COLO668 (cell line): ENCODE measurements at regions not wholly inside any gene's neighbourhood (a gene's known extent, or its start where the extent isn't known, plus 50 kb on each side); places are given as distances from the start of the nearest gene placed in this dataset.
"Not testable (repeated sequence)": the region's sequence is repeated elsewhere in the genome, so short reads cannot be mapped to it uniquely, and the experiment has no call there.

ENCODE experiments used
- DNase-seq: peaks from one replicate; lab custom pipeline; 2025; ENCODE audit not compliant: unreplicated experiment; lab: John Stamatoyannopoulos, UW

DNA sequence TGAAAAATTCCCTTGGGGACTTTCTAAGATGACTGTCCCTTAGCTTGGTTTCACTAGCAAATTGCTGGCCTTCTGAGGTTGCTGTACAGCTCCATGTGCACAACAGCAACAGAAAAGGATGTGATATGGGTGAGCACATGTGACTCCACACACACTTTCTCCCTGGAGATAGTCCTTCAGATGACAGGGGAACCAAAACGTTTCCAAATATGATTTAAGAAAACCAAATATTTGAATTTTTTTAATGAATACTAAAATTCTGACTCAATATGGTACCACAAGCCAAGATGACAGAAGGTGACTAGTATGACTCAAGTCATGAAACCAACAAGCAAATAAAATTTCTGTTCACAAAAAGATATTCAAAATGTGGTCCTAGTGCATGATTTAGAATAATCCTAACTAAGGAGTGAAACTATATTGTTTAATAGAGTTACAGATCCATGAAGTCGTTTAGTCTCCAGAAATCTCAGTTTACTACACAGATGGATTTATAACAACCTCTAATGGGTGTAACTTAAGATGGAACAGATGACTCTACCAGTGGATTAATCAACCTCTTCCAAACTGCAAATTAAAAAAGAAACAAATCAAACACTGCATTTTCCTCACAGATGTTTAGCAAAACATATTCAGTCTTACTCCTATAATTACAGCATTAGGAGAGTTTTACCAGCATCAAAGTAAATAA, 144.8 kb upstream of the PIK3R1 start:
- DNase-seq: no peak

DNA sequence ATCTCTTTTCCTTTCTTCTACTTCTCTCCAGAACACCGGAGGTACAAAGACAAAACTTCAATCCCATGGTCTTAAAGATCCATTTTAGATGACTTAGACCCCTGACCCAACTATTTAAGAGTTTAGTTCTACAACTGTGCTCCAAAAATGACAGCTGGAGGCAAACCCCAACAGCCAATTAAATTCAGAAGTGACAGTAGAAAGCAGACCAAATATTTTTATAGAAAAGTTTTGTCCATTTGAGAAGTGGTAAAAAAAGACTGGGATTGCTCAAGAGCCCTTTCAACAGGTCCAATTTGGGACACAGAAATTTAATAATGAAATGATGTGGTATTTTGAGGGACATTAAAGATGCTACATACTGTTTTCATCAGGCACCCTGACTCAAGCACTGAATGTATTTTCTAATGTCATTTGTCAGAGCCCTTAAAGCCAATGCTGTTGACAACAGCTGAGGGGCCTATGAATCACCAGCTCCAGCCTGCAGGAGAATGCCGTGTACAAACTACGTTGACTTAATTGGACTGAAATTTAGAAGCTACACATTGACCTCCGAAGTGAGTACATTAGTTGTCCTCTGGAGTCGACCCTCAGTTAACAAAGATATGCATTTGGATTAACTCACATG, 147.5 kb upstream of the PIK3R1 start:
- DNase-seq: no peak

DNA sequence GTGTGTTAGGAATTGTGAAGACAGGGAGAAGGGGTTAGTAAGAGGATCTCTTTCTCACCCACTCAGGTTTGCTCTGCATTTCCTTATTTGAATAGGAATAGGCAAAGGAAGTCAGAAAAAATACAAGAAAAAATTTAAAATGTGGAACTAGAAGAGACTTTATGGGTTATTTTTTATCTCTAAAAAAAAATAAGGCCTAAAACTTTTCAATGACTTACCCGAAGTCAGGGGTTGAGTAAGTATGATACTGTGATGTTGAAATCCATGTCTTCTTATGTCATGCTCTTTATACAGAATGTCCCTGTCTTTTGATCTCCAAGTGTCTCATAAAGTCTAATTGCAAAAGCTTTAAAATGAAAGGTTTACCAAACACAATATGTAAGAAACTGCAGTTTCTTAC, 148.3 kb upstream of the PIK3R1 start:
- no peak for DNase-seq

DNA sequence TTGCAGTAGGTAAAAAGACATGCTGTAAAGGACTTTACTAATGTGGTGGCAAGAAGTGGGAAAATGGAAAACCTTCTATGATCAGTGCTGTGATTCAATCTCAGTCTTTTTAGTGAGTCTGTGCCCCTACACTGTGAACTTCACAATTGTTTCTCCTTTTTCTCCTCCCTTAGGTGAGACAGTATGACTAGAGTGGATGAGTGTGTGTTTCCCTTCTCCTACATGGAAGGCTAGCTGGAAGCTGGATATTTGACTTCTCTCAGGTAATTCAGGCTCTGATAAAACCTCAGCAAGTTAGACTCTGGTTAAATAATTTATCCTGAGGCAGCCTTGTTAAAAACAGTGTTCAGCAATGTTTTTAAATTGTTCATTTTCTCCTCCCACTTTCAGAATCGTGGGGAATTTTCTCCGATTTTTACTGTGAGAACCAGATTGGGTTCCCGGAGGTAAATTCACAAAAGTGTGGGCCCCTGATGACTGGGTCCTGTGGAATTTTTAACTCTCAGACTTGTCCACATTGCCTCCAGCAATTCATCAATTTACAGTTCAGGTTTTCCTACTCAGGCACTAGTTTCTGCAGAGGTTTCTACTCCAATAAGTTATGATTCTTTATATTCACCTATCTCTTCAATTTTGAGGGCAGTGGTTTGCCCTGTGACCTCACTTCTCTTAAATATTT, 149.1 kb upstream of the PIK3R1 start:
- no peak for DNase-seq

DNA sequence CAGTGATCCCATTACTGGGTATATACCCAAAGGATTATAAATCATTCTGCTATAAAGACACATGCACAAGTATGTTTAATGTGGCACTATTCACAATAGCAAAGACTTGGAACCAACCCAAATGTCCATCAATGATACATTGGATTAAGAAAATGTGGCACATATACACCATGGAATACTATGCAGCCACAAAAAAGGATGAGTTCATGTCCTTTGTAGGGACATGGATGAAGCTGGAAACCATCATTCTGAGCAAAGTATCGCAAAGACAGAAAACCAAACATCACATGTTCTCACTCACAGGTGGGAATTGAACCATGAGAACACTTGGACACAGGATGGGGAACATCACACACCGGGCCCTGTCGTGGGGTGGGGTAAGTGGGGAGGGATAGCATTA, 150.2 kb upstream of the PIK3R1 start:
- not testable (repeated sequence) for DNase-seq

DNA sequence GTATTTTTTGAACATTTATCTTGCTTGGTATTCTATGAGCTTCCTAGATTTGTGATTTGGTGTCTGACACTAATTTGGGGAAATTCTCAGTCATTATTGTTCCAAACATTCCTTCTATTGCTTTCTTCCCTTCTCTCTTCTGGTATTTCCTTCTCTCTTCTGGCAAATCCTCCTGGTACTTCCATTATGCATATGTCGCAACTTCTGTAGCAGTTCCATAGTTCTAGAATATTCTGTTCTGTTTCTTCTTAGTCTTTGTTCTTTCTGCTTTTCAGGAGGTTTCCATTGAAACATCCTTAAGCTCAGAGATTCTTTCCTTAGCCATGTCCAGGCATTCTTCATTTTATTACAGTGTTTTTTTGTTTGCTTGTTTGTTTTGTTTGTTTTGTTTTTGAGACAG, 155.2 kb upstream of the PIK3R1 start:
- DNase-seq: no peak

DNA sequence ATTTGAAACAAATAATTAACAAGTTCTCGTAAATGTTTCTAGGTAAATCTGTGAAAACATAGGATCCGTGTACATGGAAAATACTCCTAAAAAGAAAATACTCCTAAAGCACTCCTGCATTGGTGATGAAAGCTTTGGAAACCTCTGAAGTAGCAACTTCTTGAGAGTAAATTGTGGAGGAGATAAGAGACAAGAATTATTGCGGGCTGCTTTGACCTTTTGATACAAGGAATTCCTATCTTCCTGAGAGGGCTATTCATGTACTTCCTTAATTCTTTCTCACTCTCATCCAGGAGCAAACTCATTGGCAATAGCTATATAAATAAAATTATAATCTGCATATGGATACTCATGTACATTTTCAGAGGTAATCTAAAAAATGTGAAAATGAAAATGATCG, 158.4 kb upstream of the PIK3R1 start:
- DNase-seq: no peak

DNA sequence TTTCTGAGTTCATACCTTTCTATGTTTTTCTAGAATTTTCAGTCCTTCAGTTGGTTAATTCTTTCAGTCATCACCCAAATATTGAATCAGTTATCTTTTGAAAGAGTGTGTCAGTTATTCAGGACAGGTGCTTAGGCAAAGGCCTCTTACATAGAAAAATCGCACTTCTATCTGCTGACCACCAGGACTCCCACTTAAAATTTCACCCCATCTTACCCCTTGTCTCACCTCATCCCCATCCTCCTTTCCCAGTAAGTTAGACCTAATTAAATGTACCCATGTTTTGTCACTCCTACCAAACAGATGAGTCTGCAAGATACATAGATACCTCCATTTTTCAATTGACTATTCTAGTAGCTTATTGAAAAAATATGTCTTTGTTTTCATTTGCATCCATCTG, 159.9 kb upstream of the PIK3R1 start:
- no peak for DNase-seq

DNA sequence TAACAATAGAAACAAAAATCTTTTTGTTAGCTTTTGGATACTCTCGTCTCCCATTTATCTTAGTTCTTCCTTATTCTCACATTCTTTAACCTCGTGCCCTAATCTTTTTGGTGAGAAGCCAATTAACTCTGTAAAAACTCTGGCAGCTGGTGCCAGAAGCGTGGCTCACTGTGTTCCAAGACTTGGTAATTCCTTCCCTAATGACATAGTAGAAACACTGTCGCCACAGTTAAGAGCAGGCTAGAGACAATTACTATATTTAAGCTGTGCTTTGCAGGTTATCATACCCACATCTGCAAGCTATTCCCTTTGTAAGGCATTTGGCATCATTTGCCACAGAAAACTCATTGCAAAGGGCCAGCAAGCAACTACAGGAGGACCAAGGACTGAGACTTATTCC, 160.9 kb upstream of the PIK3R1 start:
- no peak for DNase-seq

DNA sequence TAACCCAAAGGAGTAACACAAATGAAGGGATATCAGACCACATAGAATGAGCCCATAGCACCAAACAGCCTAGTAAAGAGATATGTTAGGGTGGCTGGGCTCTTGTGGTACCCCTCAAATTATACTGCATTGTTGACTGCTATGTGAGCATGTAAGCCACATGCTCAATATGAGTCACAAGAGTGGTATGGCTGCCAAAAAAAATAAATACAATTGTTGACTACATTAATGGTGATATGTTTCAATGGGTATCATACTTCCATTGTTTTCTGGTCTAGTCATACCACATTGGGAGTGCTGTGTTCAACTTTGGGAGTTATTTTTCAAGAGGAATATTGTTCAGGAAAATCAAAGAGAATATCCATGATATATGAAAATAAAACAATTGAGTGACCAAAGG, 162.4 kb upstream of the PIK3R1 start:
- no peak for DNase-seq

DNA sequence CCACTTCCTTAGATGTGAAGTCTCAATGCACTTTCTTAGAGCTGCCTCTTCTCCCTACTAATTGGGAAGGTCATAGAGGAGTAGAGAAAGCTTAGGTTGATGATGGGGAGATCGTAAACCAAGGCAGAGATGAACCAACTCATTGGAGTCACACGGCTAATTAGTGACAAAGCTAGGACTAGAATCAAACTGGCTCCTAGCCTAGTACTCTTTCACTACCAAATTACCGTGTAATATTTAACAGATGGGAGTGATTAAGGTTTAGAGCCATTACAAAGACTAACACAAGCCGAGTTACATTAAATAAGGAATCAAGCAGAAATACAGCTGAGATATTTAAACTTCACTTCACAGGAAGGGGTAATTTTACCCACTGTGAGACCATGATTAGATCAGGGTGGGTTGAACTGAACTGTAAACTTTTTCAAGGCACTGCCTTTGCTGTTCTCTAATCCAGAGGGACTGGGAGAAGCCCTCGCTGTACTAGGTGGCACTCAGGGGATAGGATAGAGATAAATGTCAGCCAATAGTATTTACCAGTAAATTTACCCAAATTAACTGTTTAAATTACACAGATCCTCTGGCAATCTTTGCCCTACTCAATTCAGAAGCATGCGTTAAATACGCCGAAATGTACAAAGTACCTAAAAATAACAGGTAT, 166.4 kb upstream of the PIK3R1 start:
- no peak for DNase-seq

DNA sequence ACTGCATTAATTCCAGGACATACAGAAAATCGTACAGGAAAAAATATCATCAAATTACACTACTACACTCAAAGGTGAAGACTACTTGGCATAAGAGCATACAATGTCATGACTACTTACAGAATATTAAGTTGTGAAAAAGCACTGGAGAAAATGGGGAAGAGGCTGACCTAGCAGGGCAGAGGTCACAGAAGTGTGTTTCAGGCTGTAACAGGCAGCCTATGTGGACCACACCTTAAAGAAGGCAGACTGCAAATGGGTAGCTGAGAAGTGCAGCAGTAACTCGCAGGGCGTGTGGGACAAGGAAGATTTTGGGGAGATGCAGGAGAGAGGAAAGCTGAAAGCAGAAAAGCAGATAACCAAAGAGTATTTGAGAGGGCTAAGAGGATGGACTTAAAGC, 167.0 kb upstream of the PIK3R1 start:
- DNase-seq: no peak

DNA sequence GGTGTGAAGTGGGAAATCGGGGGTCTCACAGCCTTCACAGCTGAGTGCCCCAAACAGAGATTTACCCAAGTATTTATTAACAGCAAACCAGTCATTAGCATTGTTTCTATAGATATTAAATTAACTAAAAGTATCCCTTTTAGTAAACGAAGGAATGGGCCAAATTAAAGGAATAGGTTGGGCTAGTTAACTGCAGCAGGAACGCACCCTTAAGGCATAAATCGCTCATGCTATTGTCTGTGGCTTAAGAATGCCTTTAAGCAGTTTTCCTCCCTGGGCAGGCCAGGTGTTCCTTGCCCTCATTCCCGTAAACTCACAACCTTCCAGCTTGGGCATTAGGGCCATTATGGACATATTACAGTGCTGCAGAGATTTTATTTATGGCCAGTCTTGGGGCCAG, 167.5 kb upstream of the PIK3R1 start:
- not testable (repeated sequence) for DNase-seq

DNA sequence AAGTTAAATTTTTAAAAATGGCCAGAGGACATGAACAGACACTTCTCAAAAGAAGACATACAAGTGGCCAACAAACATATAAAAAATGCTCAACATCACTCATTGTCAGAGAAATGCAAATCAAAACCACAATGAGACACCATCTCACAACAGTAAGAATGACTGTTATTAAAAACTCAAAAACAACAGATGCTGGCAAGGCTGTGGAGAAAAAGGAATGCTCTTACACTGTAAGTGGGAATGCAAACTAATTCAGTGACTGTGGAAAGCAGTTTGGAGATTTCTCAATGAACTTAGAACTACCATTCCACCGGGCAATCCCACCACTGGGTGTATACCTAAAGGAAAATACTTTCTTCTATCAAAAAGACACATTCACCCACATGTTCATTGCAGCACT, 168.5 kb upstream of the PIK3R1 start:
- no peak for DNase-seq

DNA sequence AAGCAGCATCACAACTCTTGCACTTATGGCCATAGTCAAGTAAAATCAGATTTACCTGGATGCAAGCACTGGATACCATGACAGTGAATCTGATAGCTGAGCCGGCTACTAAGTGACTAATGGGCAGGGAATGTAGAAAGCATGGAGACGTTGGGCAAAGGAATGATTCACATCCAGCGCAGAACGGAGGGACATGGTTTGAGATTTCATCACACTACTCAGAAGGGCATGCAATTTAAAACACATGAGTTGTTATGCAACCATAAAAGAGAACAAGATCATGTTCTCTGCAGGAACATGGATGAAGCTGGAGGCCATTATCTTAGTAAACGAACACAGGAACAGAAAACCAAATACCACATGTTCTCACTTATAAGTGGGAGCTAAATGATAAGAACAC, 169.1 kb upstream of the PIK3R1 start:
- DNase-seq: no peak

DNA sequence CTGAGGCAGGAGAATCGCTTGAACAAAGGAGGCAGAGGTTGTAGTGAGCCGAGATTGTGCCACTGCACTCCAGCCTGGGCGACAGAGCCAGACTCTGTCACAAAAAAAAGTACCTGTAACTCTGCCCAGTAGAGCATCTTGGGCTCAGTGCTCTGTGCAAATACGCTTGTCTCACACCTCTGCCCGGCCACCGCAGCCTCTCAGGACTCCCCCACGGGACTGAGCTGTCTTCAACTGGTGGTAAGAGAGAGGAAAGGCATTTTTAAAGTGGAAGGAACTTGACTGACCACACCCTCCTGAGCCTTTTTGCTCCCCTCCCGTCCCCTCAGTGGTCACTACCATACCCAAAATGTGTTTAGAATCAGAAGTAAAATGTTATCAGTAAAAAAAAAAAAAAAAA, 174.3 kb upstream of the PIK3R1 start:
- no peak for DNase-seq

DNA sequence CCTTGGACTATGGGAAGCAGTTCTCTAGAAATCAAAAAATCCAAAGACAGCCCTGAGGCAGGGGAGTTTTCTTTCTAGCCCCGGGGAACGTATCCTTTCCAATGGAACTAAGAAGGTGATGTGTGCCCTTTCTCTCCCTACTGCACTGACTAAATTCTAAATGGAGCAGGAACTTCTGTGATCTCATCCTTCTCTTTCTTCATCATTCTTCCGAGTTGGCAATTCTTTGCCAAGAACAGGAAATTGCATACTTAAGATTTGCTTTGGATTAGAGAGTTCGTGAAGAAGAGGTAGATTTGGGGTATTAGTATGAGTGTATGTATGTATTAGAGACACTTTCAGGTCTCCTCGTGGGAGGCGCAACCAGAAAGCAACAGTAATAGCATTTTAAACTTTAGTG, 178.0 kb upstream of the PIK3R1 start:
- DNase-seq: no peak

DNA sequence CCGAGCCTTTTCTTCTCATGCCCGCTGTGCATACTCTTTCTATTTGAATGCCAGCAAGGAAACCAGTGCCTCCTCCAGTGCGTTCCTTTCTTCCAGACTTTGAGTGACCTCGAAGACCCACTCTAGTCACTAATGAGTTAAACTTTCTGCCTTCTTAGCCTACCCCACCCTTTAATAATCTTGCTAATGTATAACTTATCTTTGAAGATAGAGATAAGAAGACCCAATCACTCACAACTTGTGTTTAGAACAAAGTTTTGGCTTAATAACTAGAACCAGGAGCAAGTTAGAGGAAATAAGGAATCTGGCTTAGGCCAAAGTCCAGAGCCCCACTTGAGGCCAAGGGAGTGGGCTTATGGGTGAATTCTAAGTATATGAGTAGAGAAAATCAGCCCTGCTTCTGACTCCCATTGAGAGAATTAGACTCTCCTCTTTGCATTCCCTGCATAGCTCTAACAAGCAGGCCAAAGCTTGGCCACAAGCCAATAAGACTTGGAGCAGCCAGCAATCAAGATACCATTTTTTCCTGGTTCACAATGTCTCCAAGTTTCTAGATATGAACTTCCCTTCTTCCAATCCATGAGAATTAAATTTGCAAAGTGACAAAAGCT, 181.5 kb upstream of the PIK3R1 start:
- DNase-seq: no peak

DNA sequence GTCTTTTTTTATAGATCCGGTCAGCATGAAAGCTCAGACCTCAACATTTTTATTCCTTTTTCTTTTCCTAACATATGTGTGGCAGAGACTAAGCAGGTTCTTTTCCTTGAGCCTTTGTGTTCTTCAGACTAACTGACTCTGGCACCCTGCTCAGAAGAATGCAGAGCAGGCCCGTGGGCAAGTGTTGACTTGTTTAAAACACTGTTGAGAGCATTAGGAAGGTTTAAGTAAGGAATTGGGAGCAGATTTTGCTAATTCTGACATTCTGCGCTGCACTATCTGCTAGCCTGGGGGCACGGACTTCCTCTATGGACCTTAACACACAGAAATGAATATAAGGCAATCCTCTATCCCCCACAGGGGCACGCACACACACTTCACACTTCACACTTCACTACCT, 182.5 kb upstream of the PIK3R1 start:
- DNase-seq: no peak

DNA sequence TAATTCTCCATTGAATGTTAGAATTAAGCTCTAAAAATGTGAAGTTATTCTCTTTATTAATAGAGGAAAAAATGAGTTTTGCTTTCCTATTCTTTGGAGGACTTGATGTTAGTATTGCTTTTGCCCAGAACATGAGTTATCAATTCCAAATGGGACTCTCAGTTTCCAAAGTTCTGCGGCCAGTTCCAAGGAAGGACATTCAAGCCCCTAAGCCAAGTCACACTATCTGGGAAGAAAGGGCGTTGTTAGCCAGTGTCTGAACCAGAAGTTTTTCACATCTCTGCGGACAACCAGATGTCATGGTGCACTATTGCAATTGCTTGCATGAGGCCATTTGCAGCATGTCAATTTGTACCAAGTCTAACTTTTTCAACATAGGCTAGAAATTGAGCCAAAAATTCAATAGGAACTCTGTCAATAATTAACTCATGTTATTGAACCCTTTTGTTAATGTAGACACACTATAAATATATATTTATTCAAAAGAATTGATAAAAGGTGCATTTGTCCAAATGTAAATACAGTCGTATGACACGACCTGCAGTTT, 183.3 kb upstream of the PIK3R1 start:
- DNase-seq: no peak

DNA sequence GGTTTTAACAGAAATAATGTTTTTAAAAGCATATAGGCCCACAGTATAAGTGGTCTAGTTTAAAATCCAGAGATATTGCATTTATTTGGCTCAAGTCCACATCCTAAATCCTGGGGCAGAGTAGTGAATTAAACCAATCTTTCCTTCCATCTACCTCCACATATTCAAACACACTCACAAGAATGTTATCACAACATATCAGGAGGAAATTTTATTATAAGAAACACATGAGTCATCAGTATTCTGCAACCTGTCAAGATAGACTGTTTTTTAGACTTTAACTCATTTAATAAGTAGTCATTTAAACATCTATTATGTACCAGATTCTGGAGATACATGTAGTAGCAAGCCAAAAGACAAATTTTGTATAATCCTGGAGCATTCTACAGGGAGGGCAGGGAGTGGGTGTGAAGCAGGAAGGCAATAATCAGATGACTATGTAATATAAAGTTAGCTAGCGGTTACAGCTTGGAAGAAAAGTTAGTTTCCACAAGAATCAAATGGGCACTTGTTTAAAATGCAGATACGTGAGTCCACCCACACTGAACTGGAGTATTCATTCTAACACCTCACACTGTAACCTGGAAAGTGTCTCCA, 187.3 kb upstream of the PIK3R1 start:
- DNase-seq: no peak
